H9 (cell line): ENCODE measurements at regions not wholly inside any gene's neighbourhood (a gene's known extent, or its start where the extent isn't known, plus 50 kb on each side); places are given as distances from the start of the nearest gene placed in this dataset.

Experiments used
- DNase-seq: peaks from one replicate; pipeline ENCODE4 v3.0.0-alpha.2; 2017
- H2AFZ ChIP-seq: one replicate; pipeline ENCODE4 v1.6.1; 2013; ENCODE audit warnings: mild to moderate bottlenecking, low read length, control low read depth, moderate library complexity
- H2AK5ac ChIP-seq: 2 replicates; pipeline ENCODE4 v1.6.1; 2013; ENCODE audit warnings: low read length, control low read depth, mixed read lengths; ENCODE audit not compliant: insufficient read length
- H2BK120ac ChIP-seq: one replicate; pipeline ENCODE4 v1.6.1; 2013; ENCODE audit warnings: low read depth, mild to moderate bottlenecking, low read length, control low read depth, inconsistent platforms; ENCODE audit not compliant: poor library complexity, severe bottlenecking
- H2BK12ac ChIP-seq: 2 replicates; pipeline ENCODE4 v1.6.1; 2013; ENCODE audit warnings: low read length, control low read depth, mixed read lengths, low read depth; ENCODE audit not compliant: insufficient read length
- H2BK15ac ChIP-seq: 2 replicates; pipeline ENCODE4 v1.6.1; 2013; ENCODE audit warnings: low read depth, low read length, control low read depth
- H2BK20ac ChIP-seq: one replicate; pipeline ENCODE4 v1.6.1; 2013; ENCODE audit warnings: low read depth, mild to moderate bottlenecking, low read length, control low read depth, inconsistent platforms; ENCODE audit not compliant: poor library complexity, severe bottlenecking
- H2BK5ac ChIP-seq: 2 replicates; pipeline ENCODE4 v1.6.1; 2013; ENCODE audit warnings: low read length, control low read depth, mixed read lengths; ENCODE audit not compliant: insufficient read length
- H3K14ac ChIP-seq: 2 replicates; pipeline ENCODE4 v1.6.1; 2013; ENCODE audit warnings: low read length, control low read depth; ENCODE audit not compliant: insufficient read depth
- H3K18ac ChIP-seq: 2 replicates; pipeline ENCODE4 v1.6.1; 2013; ENCODE audit warnings: low read depth, mild to moderate bottlenecking, mixed read lengths, low read length, control low read depth; ENCODE audit not compliant: insufficient read length
- H3K23ac ChIP-seq: 2 replicates; pipeline ENCODE4 v1.6.1; 2013; ENCODE audit warnings: low read length, control low read depth, mixed read lengths, low read depth; ENCODE audit not compliant: insufficient read length
- H3K23me2 ChIP-seq: 2 replicates; pipeline ENCODE4 v1.6.1; 2013; ENCODE audit warnings: low read depth, mild to moderate bottlenecking, mixed read lengths, low read length, control low read depth; ENCODE audit not compliant: insufficient read length, poor library complexity, severe bottlenecking
- H3K27ac ChIP-seq: 2 replicates; pipeline ENCODE4 v1.5.1; 2013; ENCODE audit warnings: low read length, control low read depth, mixed read lengths, low read depth; ENCODE audit not compliant: insufficient read length
- H3K27me3 ChIP-seq: 2 replicates; pipeline ENCODE4 v1.6.1; 2013; ENCODE audit warnings: low read length, control low read depth, inconsistent platforms; ENCODE audit not compliant: insufficient read depth
- H3K4ac ChIP-seq: 2 replicates; pipeline ENCODE4 v1.6.1; 2013; ENCODE audit warnings: low read depth, mild to moderate bottlenecking, control low read depth, inconsistent platforms, low read length, moderate library complexity
- H3K4me1 ChIP-seq: 2 replicates; pipeline ENCODE4 v1.6.1; 2013; ENCODE audit warnings: low read length, control low read depth, inconsistent platforms; ENCODE audit not compliant: insufficient read depth
- H3K4me2 ChIP-seq: 2 replicates; pipeline ENCODE4 v1.6.1; 2013; ENCODE audit warnings: low read length, control low read depth, mixed read lengths; ENCODE audit not compliant: insufficient read length, insufficient read depth
- H3K56ac ChIP-seq: 2 replicates; pipeline ENCODE4 v1.6.1; 2013; ENCODE audit warnings: low read depth, mild to moderate bottlenecking, mixed read lengths, low read length, control low read depth; ENCODE audit not compliant: insufficient read length
- H3K79me1 ChIP-seq: 2 replicates; pipeline ENCODE4 v1.6.1; 2013; ENCODE audit warnings: low read depth, mild to moderate bottlenecking, moderate library complexity, low read length, control low read depth, inconsistent platforms; ENCODE audit not compliant: insufficient read depth, poor library complexity, severe bottlenecking
- H3K79me2 ChIP-seq: 2 replicates; pipeline ENCODE4 v1.6.1; 2013; ENCODE audit warnings: low read length, control low read depth, inconsistent platforms; ENCODE audit not compliant: insufficient read depth
- H3K9ac ChIP-seq: 2 replicates; pipeline ENCODE4 v1.6.1; 2013; ENCODE audit warnings: low read length, control low read depth, mixed read lengths; ENCODE audit not compliant: insufficient read length; ENCODE audit errors: extremely low read depth
- H3K9me3 ChIP-seq: one replicate; pipeline ENCODE4 v1.6.1; 2013; ENCODE audit warnings: low read depth, low read length, inconsistent platforms; ENCODE audit not compliant: control insufficient read depth
- H3T11ph ChIP-seq: one replicate; pipeline ENCODE4 v1.6.1; 2013; ENCODE audit warnings: mild to moderate bottlenecking, low read length, control low read depth, inconsistent platforms
- H4K20me1 ChIP-seq: one replicate; pipeline ENCODE4 v1.6.1; 2013; ENCODE audit not compliant: control insufficient read depth, insufficient read length, insufficient read depth
- H4K5ac ChIP-seq: 2 replicates; pipeline ENCODE4 v1.6.1; 2013; ENCODE audit warnings: low read depth, mild to moderate bottlenecking, mixed read lengths, low read length, control low read depth; ENCODE audit not compliant: insufficient read length
- H4K8ac ChIP-seq: replicated peaks from 2 replicates; pipeline ENCODE4 v1.6.1; 2013; ENCODE audit warnings: low read length, control low read depth, mixed read lengths, low read depth; ENCODE audit not compliant: insufficient read length
- H4K91ac ChIP-seq: 2 replicates; pipeline ENCODE4 v1.6.1; 2013; ENCODE audit warnings: low read depth, mild to moderate bottlenecking, moderate library complexity, mixed read lengths, low read length, control low read depth; ENCODE audit not compliant: insufficient read length
- H3K27ac Mint-ChIP-seq, 3 experiments: 2 replicates in 2 of 3; 3 replicates in 1 of 3; pipeline ENCODE4 v1.8.0; 2020 to 2021; ENCODE audit warnings: mixed read lengths in 3 of 3, mild to moderate bottlenecking in 1 of 3, moderate library complexity in 1 of 3
- H3K27me3 Mint-ChIP-seq: 2 replicates; pipeline ENCODE4 v1.8.0; 2021; ENCODE audit warnings: low read depth, mild to moderate bottlenecking, moderate library complexity, mixed read lengths
- H3K36me3 Mint-ChIP-seq, 3 experiments: 2 replicates in 2 of 3; 3 replicates in 1 of 3; pipeline ENCODE4 v1.8.0; 2020 to 2021; ENCODE audit warnings: low read depth in 3 of 3, mixed read lengths in 3 of 3; ENCODE audit not compliant: insufficient read depth in 1 of 3
- H3K4me1 Mint-ChIP-seq, 2 experiments: 2 replicates each; pipeline ENCODE4 v1.8.0; 2020; ENCODE audit warnings: mixed read lengths in 2 of 2
- H3K4me3 Mint-ChIP-seq, 2 experiments: 2 replicates in 1 of 2; 3 replicates in 1 of 2; pipeline ENCODE4 v1.8.0; 2020 to 2021; ENCODE audit warnings: mild to moderate bottlenecking in 2 of 2, mixed read lengths in 2 of 2, moderate library complexity in 1 of 2
- H3K9me3 Mint-ChIP-seq, 2 experiments: 2 replicates in 1 of 2; 3 replicates in 1 of 2; pipeline ENCODE4 v1.8.0; 2020; ENCODE audit warnings: mild to moderate bottlenecking in 2 of 2, mixed read lengths in 2 of 2, moderate library complexity in 1 of 2
- CTCF ChIP-seq: fragments of 200-600 bp; sonication (generic); conservative IDR thresholded peaks from 3 replicates; pipeline ENCODE4 v1.8.0; 2021; ENCODE audit warnings: antibody characterized with exemption, mild to moderate bottlenecking
- WGBS: extraction: QIAGEN DNeasy Blood & Tissue Kit; methylation state at CpG from one replicate; pipeline ENCODE4 v1.1.7; 2013; ENCODE audit warnings: missing lambda C conversion rate, low lambda C conversion rate, mixed read lengths; ENCODE audit not compliant: insufficient read length; ENCODE audit errors: extremely low coverage; 5-methylcytosine and 5-hydroxymethylcytosine counted together

GRCh38 chr16:76164970-76165558 is 112.1 kb upstream of the CNTNAP4 start:
- no peak for DNase-seq
- Histone ChIP-seq H4K20me1 (no peaks in the 10 kb centered on the region), H3K9ac (no peak overlapping the region), H4K5ac (no peak overlapping the region), H3K23me2 (no peaks in the 10 kb centered on the region), H3K79me2 (no peaks in the 10 kb centered on the region), H3K27ac (no peak overlapping the region), H3K4me2 (no peak overlapping the region), H3K14ac (no peak overlapping the region), H3K79me1 (no peaks in the 10 kb centered on the region), H3K9me3 (no peaks in the 10 kb centered on the region), H4K91ac (no peak overlapping the region), H3K23ac (no peak overlapping the region), H2BK120ac (no peak overlapping the region), H2BK20ac (no peak overlapping the region), H3K56ac (no peak overlapping the region), H3T11ph (no peak overlapping the region), H2BK15ac (no peak overlapping the region), H2AFZ (no peak overlapping the region), H2AK5ac (no peak overlapping the region), H3K4ac (no peak overlapping the region), H2BK12ac (no peak overlapping the region), H3K4me1 (no peaks in the 10 kb centered on the region), H4K8ac (no peak overlapping the region), H3K18ac (no peak overlapping the region), H3K27me3 (no peaks in the 10 kb centered on the region), H2BK5ac (no peak overlapping the region)
- Mint-ChIP-seq H3K36me3 (no peaks in the 10 kb centered on the region), H3K4me1 (peaks cover 3 to 4% of the 10 kb centered on the region in 2 experiments; a peak in 2 of 4 replicates), H3K4me3 (no peak overlapping the region), H3K9me3 (no peaks in the 10 kb centered on the region; a peak in 1 of 5 replicates), H3K27me3 (peaks cover 6% of the 10 kb centered on the region), H3K27ac (no peak overlapping the region)
- WGBS = no CpG with 5 or more reads among the region's 2 CpGs
- no peak for TF ChIP-seq CTCF
